ENCODE measurements at regions not wholly inside any gene's neighbourhood (a gene's known extent, or its start where the extent isn't known, plus 50 kb on each side); places are given as distances from the start of the nearest gene placed in this dataset.

DNA sequence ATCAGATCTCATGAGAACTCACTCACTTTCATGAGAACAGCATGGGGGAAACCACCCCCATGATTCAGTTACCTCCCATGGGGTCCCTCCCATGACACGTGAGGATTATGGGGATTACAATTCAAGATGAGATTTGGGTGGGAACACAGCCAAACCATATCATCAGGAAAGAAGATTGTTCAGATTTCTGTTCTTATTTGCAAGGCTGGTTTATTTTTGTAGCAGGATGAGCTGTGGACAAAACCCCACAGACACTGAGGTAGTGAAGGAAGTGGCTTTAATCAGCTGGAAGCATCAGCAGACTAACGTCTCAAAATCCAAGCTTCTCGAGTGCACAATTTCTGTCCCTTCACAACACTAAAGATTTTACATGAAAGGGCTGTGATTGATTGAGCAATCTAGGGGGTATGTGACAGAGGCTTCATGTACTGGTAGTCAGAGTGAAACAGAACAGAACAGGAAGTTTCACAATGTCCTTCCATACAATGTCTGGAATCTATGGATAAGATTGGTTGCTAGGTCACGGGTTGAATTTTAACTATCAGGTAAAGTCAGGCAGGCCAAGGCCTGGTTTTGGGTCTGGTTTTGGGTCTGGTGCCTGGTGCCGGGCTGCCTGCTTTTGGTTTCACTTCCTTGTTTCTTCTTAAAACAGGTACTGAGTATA is 91.3 kb upstream of the ZNF366 start:
- Histone ChIP-seq H3K27ac (ENCODE audit: low read depth) (no peak overlapping the region), H2AFZ (peak overlapping the region; percentile 88), H3K4me1 (ENCODE audit: insufficient read depth) (0 out of 2 replicates have a peak, but pooled peaks cover 4% of the 10 kb centered on the region), H4K20me1 (replicated peaks; ENCODE audit: insufficient read depth) (no peaks in the 10 kb centered on the region), H3K4me2 (no peak overlapping the region), H3K4me3 (no peak overlapping the region), H3K79me2 (replicated peaks; ENCODE audit: insufficient read depth) (no peaks in the 10 kb centered on the region), H3K27me3 (ENCODE audit: insufficient read depth) (no peaks in the 10 kb centered on the region), H3K9me2 (ENCODE audit: insufficient read depth) (no peaks in the 10 kb centered on the region; the same call in 1 of the 2 replicates), H3F3A (replicated peaks; ENCODE audit: low read depth) (no peaks in the 10 kb centered on the region), H3K36me3 (ENCODE audit: insufficient read depth) (no peaks in the 10 kb centered on the region)
- H3K36me3 Mint-ChIP-seq (ENCODE audit: low read depth), result peaks cover 10% of the 10 kb centered on the region; the same call in 2 of the 3 replicates
- ATAC-seq, result no peak
- peaks cover 3% of the 10 kb centered on the region for H3K27me3 Mint-ChIP-seq (ENCODE audit: insufficient read depth, low read depth, poor library complexity)
- no peak overlapping the region for H3K27ac Mint-ChIP-seq
- TF ChIP-seq ZNF462 (CRISPR knock-in tag; IDR thresholded peaks at IDR 0.05) (no peak), ZNF331 (CRISPR knock-in tag; IDR thresholded peaks at IDR 0.05; ENCODE audit: low read depth) (no peak), EZH2phosphoT487 (IDR thresholded peaks at IDR 0.05; ENCODE audit: unreplicated experiment) (no peak), POLR2AphosphoS5 (IDR thresholded peaks at IDR 0.05; ENCODE audit: low read depth) (no peak)
- TF ChIP-seq, protein P1, sequence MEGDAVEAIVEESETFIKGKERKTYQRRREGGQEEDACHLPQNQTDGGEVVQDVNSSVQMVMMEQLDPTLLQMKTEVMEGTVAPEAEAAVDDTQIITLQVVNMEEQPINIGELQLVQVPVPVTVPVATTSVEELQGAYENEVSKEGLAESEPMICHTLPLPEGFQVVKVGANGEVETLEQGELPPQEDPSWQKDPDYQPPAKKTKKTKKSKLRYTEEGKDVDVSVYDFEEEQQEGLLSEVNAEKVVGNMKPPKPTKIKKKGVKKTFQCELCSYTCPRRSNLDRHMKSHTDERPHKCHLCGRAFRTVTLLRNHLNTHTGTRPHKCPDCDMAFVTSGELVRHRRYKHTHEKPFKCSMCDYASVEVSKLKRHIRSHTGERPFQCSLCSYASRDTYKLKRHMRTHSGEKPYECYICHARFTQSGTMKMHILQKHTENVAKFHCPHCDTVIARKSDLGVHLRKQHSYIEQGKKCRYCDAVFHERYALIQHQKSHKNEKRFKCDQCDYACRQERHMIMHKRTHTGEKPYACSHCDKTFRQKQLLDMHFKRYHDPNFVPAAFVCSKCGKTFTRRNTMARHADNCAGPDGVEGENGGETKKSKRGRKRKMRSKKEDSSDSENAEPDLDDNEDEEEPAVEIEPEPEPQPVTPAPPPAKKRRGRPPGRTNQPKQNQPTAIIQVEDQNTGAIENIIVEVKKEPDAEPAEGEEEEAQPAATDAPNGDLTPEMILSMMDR (conservative IDR thresholded peaks at IDR 0.05; ENCODE audit: low read depth in 2 of 2), result no peak
- TF ChIP-seq, protein P2, sequence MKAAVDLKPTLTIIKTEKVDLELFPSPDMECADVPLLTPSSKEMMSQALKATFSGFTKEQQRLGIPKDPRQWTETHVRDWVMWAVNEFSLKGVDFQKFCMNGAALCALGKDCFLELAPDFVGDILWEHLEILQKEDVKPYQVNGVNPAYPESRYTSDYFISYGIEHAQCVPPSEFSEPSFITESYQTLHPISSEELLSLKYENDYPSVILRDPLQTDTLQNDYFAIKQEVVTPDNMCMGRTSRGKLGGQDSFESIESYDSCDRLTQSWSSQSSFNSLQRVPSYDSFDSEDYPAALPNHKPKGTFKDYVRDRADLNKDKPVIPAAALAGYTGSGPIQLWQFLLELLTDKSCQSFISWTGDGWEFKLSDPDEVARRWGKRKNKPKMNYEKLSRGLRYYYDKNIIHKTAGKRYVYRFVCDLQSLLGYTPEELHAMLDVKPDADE (IDR thresholded peaks at IDR 0.05), result no peak
- H3K4me1 Mint-ChIP-seq, result peaks cover 8% of the 10 kb centered on the region; the same call in 2 of the 3 replicates
- H3K9me3 Mint-ChIP-seq, result peaks cover 14% of the 10 kb centered on the region; the same call in 1 of the 3 replicates
- DNase-seq (ENCODE audit: low spot score), result no peak
- H3K4me3 Mint-ChIP-seq, result no peak overlapping the region
